ENCODE measurements at regions not wholly inside any gene's neighbourhood (a gene's known extent, or its start where the extent isn't known, plus 50 kb on each side); places are given as distances from the start of the nearest gene placed in this dataset.

GRCh38 chr16:14371778-14372431 lies 258.2 kb downstream of the PARN start:
- H3K79me2 ChIP-seq (ENCODE audit: insufficient read depth, low read length), result no peaks in the 10 kb centered on the region
- H3K9me2 ChIP-seq (replicated peaks; ENCODE audit: low read depth, low read length), result no peaks in the 10 kb centered on the region
- H3K4me1 ChIP-seq (ENCODE audit: insufficient read depth, low read length, poor library complexity, severe bottlenecking), result no peaks in the 10 kb centered on the region
- H3K4me3 ChIP-seq (ENCODE audit: low read length, poor library complexity, severe bottlenecking), result no peak overlapping the region
- H4K20me1 ChIP-seq (ENCODE audit: insufficient read depth, low read length, poor library complexity, severe bottlenecking), result no peaks in the 10 kb centered on the region
- H3K9me3 ChIP-seq (ENCODE audit: insufficient read depth, low read depth, low read length), result no peaks in the 10 kb centered on the region
- H3K36me3 ChIP-seq (ENCODE audit: insufficient read depth, low read length), result no peaks in the 10 kb centered on the region
- H3K9ac ChIP-seq (ENCODE audit: low read depth, low read length, poor library complexity, severe bottlenecking), result no peak overlapping the region
- H3F3A ChIP-seq (ENCODE audit: low read depth), result no peaks in the 10 kb centered on the region
- no peaks in the 10 kb centered on the region for H3K27me3 ChIP-seq (ENCODE audit: insufficient read depth, low read length, poor library complexity, severe bottlenecking)
- H3K4me2 ChIP-seq (ENCODE audit: low read depth, low read length, poor library complexity, severe bottlenecking), result no peak overlapping the region
- no peak for TF ChIP-seq EZH2phosphoT487 (IDR thresholded peaks at IDR 0.05; ENCODE audit: borderline replicate concordance)
- TF ChIP-seq CTCF (conservative IDR thresholded peaks at IDR 0.05; ENCODE audit: low read length), result no peak
- no peak overlapping the region for H2AFZ ChIP-seq (ENCODE audit: low read length)

GRCh38 chr16:14370736-14371234 lies 259.3 kb downstream of the PARN start:
- Histone ChIP-seq H3K4me1 (ENCODE audit: insufficient read depth, low read length, poor library complexity, severe bottlenecking) (no peaks in the 10 kb centered on the region), H3K9ac (ENCODE audit: low read depth, low read length, poor library complexity, severe bottlenecking) (no peak overlapping the region), H3K27me3 (ENCODE audit: insufficient read depth, low read length, poor library complexity, severe bottlenecking) (no peaks in the 10 kb centered on the region)

GRCh38 chr16:14369734-14370598 lies 260.1 kb downstream of the PARN start:
- Histone ChIP-seq H4K20me1 (ENCODE audit: insufficient read depth, low read length, poor library complexity, severe bottlenecking) (no peaks in the 10 kb centered on the region), H3K9me3 (ENCODE audit: insufficient read depth, low read depth, low read length) (no peaks in the 10 kb centered on the region), H3K9me2 (replicated peaks; ENCODE audit: low read depth, low read length) (no peaks in the 10 kb centered on the region), H3K27me3 (ENCODE audit: insufficient read depth, low read length, poor library complexity, severe bottlenecking) (no peaks in the 10 kb centered on the region), H3K4me1 (ENCODE audit: insufficient read depth, low read length, poor library complexity, severe bottlenecking) (no peaks in the 10 kb centered on the region), H2AFZ (ENCODE audit: low read length) (no peak overlapping the region), H3K79me2 (ENCODE audit: insufficient read depth, low read length) (no peaks in the 10 kb centered on the region), H3K4me2 (ENCODE audit: low read depth, low read length, poor library complexity, severe bottlenecking) (no peak overlapping the region), H3K36me3 (ENCODE audit: insufficient read depth, low read length) (no peaks in the 10 kb centered on the region), H3K4me3 (ENCODE audit: low read length, poor library complexity, severe bottlenecking) (no peak overlapping the region), H3K9ac (ENCODE audit: low read depth, low read length, poor library complexity, severe bottlenecking) (no peak overlapping the region), H3F3A (ENCODE audit: low read depth) (no peaks in the 10 kb centered on the region)
- TF ChIP-seq CTCF (conservative IDR thresholded peaks at IDR 0.05; ENCODE audit: low read length) (no peak), EZH2phosphoT487 (IDR thresholded peaks at IDR 0.05; ENCODE audit: borderline replicate concordance) (no peak)

More at GRCh38 chr16:14370736-14371234, 259.3 kb downstream of the PARN start:
- Histone ChIP-seq H3K9me3 (ENCODE audit: insufficient read depth, low read depth, low read length) (no peaks in the 10 kb centered on the region), H2AFZ (ENCODE audit: low read length) (no peak overlapping the region), H3K9me2 (replicated peaks; ENCODE audit: low read depth, low read length) (no peaks in the 10 kb centered on the region), H3K4me2 (ENCODE audit: low read depth, low read length, poor library complexity, severe bottlenecking) (no peak overlapping the region), H3K4me3 (ENCODE audit: low read length, poor library complexity, severe bottlenecking) (no peak overlapping the region), H4K20me1 (ENCODE audit: insufficient read depth, low read length, poor library complexity, severe bottlenecking) (no peaks in the 10 kb centered on the region), H3K79me2 (ENCODE audit: insufficient read depth, low read length) (no peaks in the 10 kb centered on the region), H3F3A (ENCODE audit: low read depth) (no peaks in the 10 kb centered on the region), H3K36me3 (ENCODE audit: insufficient read depth, low read length) (no peaks in the 10 kb centered on the region)
- no peak for TF ChIP-seq EZH2phosphoT487 (IDR thresholded peaks at IDR 0.05; ENCODE audit: borderline replicate concordance)
- TF ChIP-seq CTCF (conservative IDR thresholded peaks at IDR 0.05; ENCODE audit: low read length), result no peak

Data from Loucy (cell line).